Neuronal stem cell (in vitro differentiated cells): ENCODE measurements at regions not wholly inside any gene's neighbourhood (a gene's known extent, or its start where the extent isn't known, plus 50 kb on each side); places are given as distances from the start of the nearest gene placed in this dataset.

Experiments used
- DNase-seq: peaks from one replicate; pipeline ENCODE4 v3.0.0-alpha.2; 2013; ENCODE audit warnings: low spot score
- H2AFZ ChIP-seq: one replicate; pipeline ENCODE4 v1.6.1; 2013; ENCODE audit warnings: mild to moderate bottlenecking, low read length, inconsistent platforms
- H2AK5ac ChIP-seq: 2 replicates; pipeline ENCODE4 v1.6.1; 2013; ENCODE audit warnings: low read depth, mild to moderate bottlenecking, inconsistent platforms, low read length, moderate library complexity, mixed read lengths
- H2BK120ac ChIP-seq: 2 replicates; pipeline ENCODE4 v1.6.1; 2013; ENCODE audit warnings: low read depth, mild to moderate bottlenecking, inconsistent platforms, low read length, moderate library complexity, mixed read lengths
- H2BK12ac ChIP-seq: one replicate; pipeline ENCODE4 v1.6.1; 2013; ENCODE audit warnings: low read length, inconsistent platforms
- H2BK15ac ChIP-seq: 2 replicates; pipeline ENCODE4 v1.6.1; 2013; ENCODE audit warnings: mild to moderate bottlenecking, low read length, inconsistent platforms, mixed read lengths
- H2BK5ac ChIP-seq: one replicate; pipeline ENCODE4 v1.6.1; 2013; ENCODE audit warnings: inconsistent platforms, mild to moderate bottlenecking, low read length, moderate library complexity
- H3K14ac ChIP-seq: one replicate; pipeline ENCODE4 v1.6.1; 2013; ENCODE audit warnings: low read length, inconsistent platforms
- H3K18ac ChIP-seq: 2 replicates; pipeline ENCODE4 v1.6.1; 2013; ENCODE audit warnings: low read length, inconsistent platforms
- H3K23ac ChIP-seq: 2 replicates; pipeline ENCODE4 v1.6.1; 2013; ENCODE audit warnings: low read depth, mild to moderate bottlenecking, mixed read lengths, low read length, inconsistent platforms; ENCODE audit not compliant: poor library complexity
- H3K27ac ChIP-seq: replicated peaks from 3 replicates; pipeline ENCODE4 v1.5.1; 2013; ENCODE audit warnings: low read length, inconsistent platforms
- H3K27me3 ChIP-seq, 3 experiments: 2 replicates each; pipeline ENCODE4 v1.6.1; 2013; ENCODE audit warnings: low read length in 3 of 3, mild to moderate bottlenecking in 2 of 3, inconsistent platforms in 1 of 3, low read depth in 1 of 3, mixed read lengths in 1 of 3, moderate library complexity in 1 of 3; ENCODE audit not compliant: control insufficient read depth in 3 of 3, insufficient read depth in 3 of 3
- H3K36me3 ChIP-seq, 2 donors: replicated peaks in 1 of 2; 2 replicates each; pipeline ENCODE4 v1.6.1; 2013; ENCODE audit warnings: low read length in 2 of 2; ENCODE audit not compliant: control insufficient read depth in 2 of 2, insufficient read depth in 2 of 2
- H3K4ac ChIP-seq: 2 replicates; pipeline ENCODE4 v1.6.1; 2013; ENCODE audit warnings: inconsistent platforms, mild to moderate bottlenecking, low read length, moderate library complexity
- H3K4me1 ChIP-seq, 2 donors: 1 replicate in 1 of 2; 2 replicates in 1 of 2; pipeline ENCODE4 v1.6.1; 2013; ENCODE audit warnings: low read length in 2 of 2, low read depth in 1 of 2; ENCODE audit not compliant: control insufficient read depth in 2 of 2, insufficient read depth in 1 of 2
- H3K4me2 ChIP-seq: one replicate; pipeline ENCODE4 v1.6.1; 2013; ENCODE audit warnings: mild to moderate bottlenecking, low read length, inconsistent platforms; ENCODE audit not compliant: insufficient read depth, poor library complexity, severe bottlenecking
- H3K4me3 ChIP-seq, 2 donors: 2 replicates each; pipeline ENCODE4 v1.5.1; 2013; ENCODE audit warnings: low read length in 2 of 2, mild to moderate bottlenecking in 2 of 2, inconsistent platforms in 1 of 2, moderate library complexity in 1 of 2
- H3K79me1 ChIP-seq: one replicate; pipeline ENCODE4 v1.6.1; 2013; ENCODE audit warnings: low read depth, mild to moderate bottlenecking, inconsistent platforms, low read length, moderate library complexity
- H3K9ac ChIP-seq: one replicate; pipeline ENCODE4 v1.6.1; 2013; ENCODE audit warnings: mild to moderate bottlenecking, low read depth, low read length, inconsistent platforms; ENCODE audit not compliant: poor library complexity
- H3K9me3 ChIP-seq, 2 donors: replicated peaks in 1 of 2; 2 replicates each; pipeline versions ENCODE3 to v1.6.1; 2013; ENCODE audit warnings: low read length in 2 of 2, mild to moderate bottlenecking in 2 of 2, inconsistent platforms in 1 of 2, low read depth in 1 of 2, mixed read lengths in 1 of 2, moderate library complexity in 1 of 2; ENCODE audit not compliant: control insufficient read depth in 2 of 2, insufficient read depth in 1 of 2
- H4K8ac ChIP-seq: one replicate; pipeline ENCODE4 v1.6.1; 2013; ENCODE audit warnings: low read depth, mild to moderate bottlenecking, inconsistent platforms, low read length, moderate library complexity
- H4K91ac ChIP-seq: one replicate; pipeline ENCODE4 v1.6.1; 2013; ENCODE audit warnings: low read length, low read depth, mild to moderate bottlenecking, inconsistent platforms; ENCODE audit not compliant: poor library complexity
- WGBS, 2 donors: extraction: QIAGEN DNeasy Blood & Tissue Kit; methylation state at CpG; one replicate each; pipeline ENCODE4 v1.1.7; 2013; ENCODE audit warnings: missing lambda C conversion rate in 2 of 2, mixed read lengths in 1 of 2; ENCODE audit not compliant: insufficient read length in 2 of 2, insufficient replicate concordance in 1 of 2; ENCODE audit errors: extremely low coverage in 2 of 2; 5-methylcytosine and 5-hydroxymethylcytosine counted together

GRCh38 chr6:48206091-48206490, 95.1 kb upstream of the PTCHD4 start:
- no peak overlapping the region for H3K14ac ChIP-seq
- H3K9ac ChIP-seq: no peak overlapping the region
- no peak for DNase-seq
- no peak overlapping the region for H3K23ac ChIP-seq
- no peak overlapping the region for H2BK15ac ChIP-seq
- H3K18ac ChIP-seq: no peak overlapping the region
- WGBS, 2 donors: no CpG with 5 or more reads among the region's 1 CpG
- H3K79me1 ChIP-seq: no peaks in the 10 kb centered on the region
- no peaks in the 10 kb centered on the region for H3K4me1 ChIP-seq
- H4K8ac ChIP-seq: no peak overlapping the region
- no peak overlapping the region for H4K91ac ChIP-seq
- H3K4ac ChIP-seq: no peak overlapping the region
- no peaks in the 10 kb centered on the region for H3K27me3 ChIP-seq
- no peak overlapping the region for H3K27ac ChIP-seq
- H2BK12ac ChIP-seq: no peak overlapping the region
- H3K36me3 ChIP-seq: no peaks in the 10 kb centered on the region
- H3K4me3 ChIP-seq: no peak overlapping the region
- H3K4me2 ChIP-seq: no peak overlapping the region
- no peak overlapping the region for H2BK120ac ChIP-seq
- H3K9me3 ChIP-seq: no peaks in the 10 kb centered on the region
- H2AFZ ChIP-seq: no peak overlapping the region
- no peak overlapping the region for H2AK5ac ChIP-seq
- H2BK5ac ChIP-seq: no peak overlapping the region

GRCh38 chr6:48200869-48201390, 89.9 kb upstream of the PTCHD4 start:
- Histone ChIP-seq H3K4me1 (peaks cover 0 to 11% of the 10 kb centered on the region in 2 donors), H4K91ac (no peak overlapping the region), H2AFZ (no peak overlapping the region), H2BK120ac (no peak overlapping the region), H4K8ac (no peak overlapping the region), H3K18ac (no peak overlapping the region), H3K9ac (no peak overlapping the region), H3K27ac (no peak overlapping the region), H3K4me2 (no peak overlapping the region), H3K4ac (no peak overlapping the region), H2BK5ac (no peak overlapping the region), H3K79me1 (no peaks in the 10 kb centered on the region), H3K23ac (no peak overlapping the region), H3K27me3 (no peaks in the 10 kb centered on the region), H3K36me3 (no peaks in the 10 kb centered on the region), H2BK15ac (no peak overlapping the region), H3K4me3 (no peak overlapping the region), H2AK5ac (no peak overlapping the region), H3K9me3 (no peaks in the 10 kb centered on the region), H3K14ac (no peak overlapping the region), H2BK12ac (no peak overlapping the region)
- DNase-seq: no peak
- no CpG with 5 or more reads among the region's 3 CpGs for WGBS, 2 donors

GRCh38 chr6:48199499-48199898, 88.5 kb upstream of the PTCHD4 start:
- Histone ChIP-seq H2AFZ (no peak overlapping the region), H3K4me3 (no peak overlapping the region), H3K9ac (no peak overlapping the region), H3K4ac (no peak overlapping the region), H2BK5ac (no peak overlapping the region), H3K4me1 (peaks cover 0 to 11% of the 10 kb centered on the region in 2 donors), H3K4me2 (no peak overlapping the region), H3K18ac (no peak overlapping the region), H2BK120ac (no peak overlapping the region), H4K91ac (no peak overlapping the region), H3K36me3 (no peaks in the 10 kb centered on the region), H4K8ac (no peak overlapping the region), H3K27me3 (no peaks in the 10 kb centered on the region), H3K9me3 (no peaks in the 10 kb centered on the region), H2BK12ac (no peak overlapping the region), H2BK15ac (no peak overlapping the region), H3K14ac (no peak overlapping the region), H2AK5ac (no peak overlapping the region), H3K27ac (no peak overlapping the region), H3K79me1 (no peaks in the 10 kb centered on the region), H3K23ac (no peak overlapping the region)
- WGBS, 2 donors: no CpG with 5 or more reads among the region's 2 CpGs
- DNase-seq: no peak

- no peak overlapping the region for H2BK120ac ChIP-seq
- no CpG with 5 or more reads among the region's 2 CpGs for WGBS, 2 donors
- H3K4me1 ChIP-seq: peaks cover 0 to 11% of the 10 kb centered on the region in 2 donors
- H3K14ac ChIP-seq: no peak overlapping the region
- H4K91ac ChIP-seq: no peak overlapping the region
- no peak overlapping the region for H3K4me3 ChIP-seq
- H3K27me3 ChIP-seq: no peaks in the 10 kb centered on the region
- H3K36me3 ChIP-seq: no peaks in the 10 kb centered on the region
- H3K4ac ChIP-seq: no peak overlapping the region
- no peak overlapping the region for H2AK5ac ChIP-seq
- no peak overlapping the region for H2BK15ac ChIP-seq
- H3K4me2 ChIP-seq: no peak overlapping the region
- no peak overlapping the region for H3K23ac ChIP-seq
- no peak overlapping the region for H2BK12ac ChIP-seq
- DNase-seq: no peak
- H3K9me3 ChIP-seq: no peaks in the 10 kb centered on the region
- no peak overlapping the region for H3K18ac ChIP-seq
- no peak overlapping the region for H3K27ac ChIP-seq
- no peaks in the 10 kb centered on the region for H3K79me1 ChIP-seq
- no peak overlapping the region for H2BK5ac ChIP-seq
- no peak overlapping the region for H2AFZ ChIP-seq
- H4K8ac ChIP-seq: no peak overlapping the region
- H3K9ac ChIP-seq: no peak overlapping the region
Observed at GRCh38 chr6:48197941-48198340, 86.9 kb upstream of the PTCHD4 start.
